Thyroid gland (tissue), 4 donors: ENCODE measurements at regions not wholly inside any gene's neighbourhood (a gene's known extent, or its start where the extent isn't known, plus 50 kb on each side); places are given as distances from the start of the nearest gene placed in this dataset.

Source experiments
- DNase-seq, 2 donors: peaks; one replicate each; pipeline ENCODE4 v3.0.0-alpha.2; 2019
- H3K27ac ChIP-seq, 3 donors: fragments of 200-600 bp; sonication (generic); 1 replicate in 2 of 3; 2 replicates in 1 of 3; pipeline ENCODE4 v1.5.1; 2016 to 2019; ENCODE audit warnings: mild to moderate bottlenecking in 1 of 3, moderate library complexity in 1 of 3
- H3K27me3 ChIP-seq: fragments of 200-600 bp; sonication (generic); one replicate; pipeline ENCODE4 v1.5.1; 2019
- H3K36me3 ChIP-seq, 2 donors: fragments of 200-600 bp; sonication (generic); one replicate each; pipeline ENCODE4 v1.5.1; 2016 to 2019
- H3K4me1 ChIP-seq, 2 donors: fragments of 200-600 bp; sonication (generic); one replicate each; pipeline ENCODE4 v1.5.1; 2017 to 2019
- H3K4me3 ChIP-seq, 3 donors: fragments of 200-600 bp; sonication (generic); replicated peaks in 1 of 3; 1 replicate in 2 of 3; 2 replicates in 1 of 3; pipeline ENCODE4 v1.5.1; 2016; ENCODE audit warnings: mild to moderate bottlenecking in 1 of 3
- H3K9me3 ChIP-seq: fragments of 200-600 bp; sonication (generic); one replicate; pipeline ENCODE4 v1.5.1; 2017
- POLR2A ChIP-seq, 2 donors: fragments of 450-650 bp; IDR thresholded peaks; one replicate each; pipeline ENCODE4 v1.6.1; 2017; ENCODE audit warnings: antibody characterized with exemption in 2 of 2, mild to moderate bottlenecking in 2 of 2, moderate library complexity in 1 of 2
- WGBS, 2 donors: methylation state at CpG; one replicate each; pipeline ENCODE4 v1.1.5; 2017; 5-methylcytosine and 5-hydroxymethylcytosine counted together
- intact Hi-C: fragments of 100-400 bp; cut with DNase I; formaldehyde crosslinking; loops from one replicate; pipeline ENCODE4 v1.15.1; 2023
- TF ChIP-seq, protein P1 (sequence below), 6 experiments: fragments of 200-600 bp in 3 of 6; fragments of 450-650 bp in 3 of 6; sonication (generic) in 3 of 6; IDR thresholded peaks; one replicate each; pipeline ENCODE4 v1.5.1; 2016 to 2019; ENCODE audit warnings: antibody characterized with exemption in 6 of 6, mild to moderate bottlenecking in 2 of 6, inconsistent platforms in 1 of 6, moderate library complexity in 1 of 6

DNA sequence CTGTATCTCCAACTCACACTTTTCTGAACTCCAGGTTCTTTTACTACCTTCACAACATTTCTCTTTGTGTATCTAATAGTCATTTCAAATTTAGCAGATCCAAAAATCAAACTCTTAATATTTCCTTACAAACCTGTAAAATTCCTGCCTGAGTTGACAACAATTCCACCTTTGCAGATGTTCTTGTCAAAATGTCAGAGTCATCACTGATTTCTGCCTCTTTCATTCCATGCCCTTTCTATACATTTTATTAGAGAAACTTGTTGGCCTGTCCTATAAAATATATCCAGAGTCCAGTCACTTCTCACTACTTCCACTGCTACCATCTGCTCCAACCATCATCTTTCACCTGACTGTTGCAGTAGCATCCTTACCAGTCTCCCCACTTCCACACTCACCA is 119.7 kb downstream of the CAPZA3 start:
- no peak for DNase-seq
- no peak for TF ChIP-seq POLR2A (IDR thresholded peaks at IDR 0.05)
- TF ChIP-seq, protein P1, sequence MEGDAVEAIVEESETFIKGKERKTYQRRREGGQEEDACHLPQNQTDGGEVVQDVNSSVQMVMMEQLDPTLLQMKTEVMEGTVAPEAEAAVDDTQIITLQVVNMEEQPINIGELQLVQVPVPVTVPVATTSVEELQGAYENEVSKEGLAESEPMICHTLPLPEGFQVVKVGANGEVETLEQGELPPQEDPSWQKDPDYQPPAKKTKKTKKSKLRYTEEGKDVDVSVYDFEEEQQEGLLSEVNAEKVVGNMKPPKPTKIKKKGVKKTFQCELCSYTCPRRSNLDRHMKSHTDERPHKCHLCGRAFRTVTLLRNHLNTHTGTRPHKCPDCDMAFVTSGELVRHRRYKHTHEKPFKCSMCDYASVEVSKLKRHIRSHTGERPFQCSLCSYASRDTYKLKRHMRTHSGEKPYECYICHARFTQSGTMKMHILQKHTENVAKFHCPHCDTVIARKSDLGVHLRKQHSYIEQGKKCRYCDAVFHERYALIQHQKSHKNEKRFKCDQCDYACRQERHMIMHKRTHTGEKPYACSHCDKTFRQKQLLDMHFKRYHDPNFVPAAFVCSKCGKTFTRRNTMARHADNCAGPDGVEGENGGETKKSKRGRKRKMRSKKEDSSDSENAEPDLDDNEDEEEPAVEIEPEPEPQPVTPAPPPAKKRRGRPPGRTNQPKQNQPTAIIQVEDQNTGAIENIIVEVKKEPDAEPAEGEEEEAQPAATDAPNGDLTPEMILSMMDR (IDR thresholded peaks at IDR 0.05), result no peak
- no peak overlapping the region for H3K27ac ChIP-seq
- intact Hi-C loops, result no loop called here
- no peaks in the 10 kb centered on the region for H3K27me3 ChIP-seq
- H3K4me1 ChIP-seq, result no peaks in the 10 kb centered on the region
- H3K9me3 ChIP-seq, result no peaks in the 10 kb centered on the region
- H3K4me3 ChIP-seq, result no peak overlapping the region
- no peaks in the 10 kb centered on the region for H3K36me3 ChIP-seq

DNA sequence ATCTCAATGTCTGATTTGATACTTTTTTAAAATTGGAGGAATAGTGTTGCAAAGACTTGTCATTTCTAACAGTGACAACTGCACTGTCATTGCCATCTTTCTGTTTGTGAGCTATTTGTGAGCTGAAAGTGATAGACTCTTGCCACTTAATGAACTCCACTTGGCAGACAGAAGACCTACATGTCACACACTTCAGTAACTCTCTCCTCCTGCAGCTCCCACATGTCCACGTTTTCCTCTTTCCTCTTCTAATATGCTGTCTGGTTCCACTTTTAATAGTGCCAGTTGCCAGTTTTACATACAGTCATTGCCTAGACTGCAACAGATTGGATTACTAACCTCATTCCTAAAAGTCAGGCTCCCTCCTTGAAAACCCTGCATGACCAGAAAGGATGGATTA is 121.5 kb downstream of the CAPZA3 start:
- TF ChIP-seq, protein P1 (IDR thresholded peaks at IDR 0.05), result no peak
- no peak for TF ChIP-seq POLR2A (IDR thresholded peaks at IDR 0.05)
- intact Hi-C loops, result no loop called here

DNA sequence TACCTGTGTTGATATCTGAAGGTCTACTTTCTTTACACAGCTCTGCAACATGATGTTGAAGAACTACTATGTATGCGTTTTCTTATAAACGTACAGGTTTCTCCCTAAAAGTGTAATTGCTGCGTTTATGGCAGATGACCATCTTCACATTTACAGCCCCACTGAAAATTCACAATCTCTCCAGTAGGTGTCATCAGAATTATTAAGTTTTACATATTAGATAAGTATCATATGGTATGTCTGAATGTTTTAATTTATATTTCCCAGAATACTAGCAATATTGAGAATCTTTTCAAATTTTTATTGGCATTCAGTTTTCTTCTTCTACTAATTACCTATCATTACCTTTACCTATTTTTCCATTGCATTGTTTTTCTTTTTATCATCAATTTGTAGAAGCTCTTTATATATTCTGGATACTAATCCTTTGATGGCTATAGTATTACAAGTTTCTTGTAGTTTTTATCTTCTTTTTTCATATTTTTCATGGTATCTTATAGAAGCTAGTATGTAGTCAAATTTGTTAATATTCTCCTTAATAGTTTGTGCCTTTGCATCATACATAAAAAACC is 123.5 kb downstream of the CAPZA3 start:
- no peak overlapping the region for H3K4me3 ChIP-seq
- no peaks in the 10 kb centered on the region for H3K27me3 ChIP-seq
- no peak overlapping the region for H3K27ac ChIP-seq
- intact Hi-C loops, result no loop called here
- no peaks in the 10 kb centered on the region for H3K9me3 ChIP-seq
- TF ChIP-seq, protein P1 (IDR thresholded peaks at IDR 0.05), result peak; percentile 10 to 42 (median 26)
- TF ChIP-seq POLR2A (IDR thresholded peaks at IDR 0.05), result no peak
- H3K4me1 ChIP-seq, result no peaks in the 10 kb centered on the region
- WGBS, 2 donors, result 77 to 84% methylated on average over 3 of the region's 3 CpGs
- DNase-seq, result no peak
- H3K36me3 ChIP-seq, result no peaks in the 10 kb centered on the region

More for the DNA sequence above, 121.5 kb downstream of the CAPZA3 start:
- H3K9me3 ChIP-seq, result no peaks in the 10 kb centered on the region
- WGBS, 2 donors, result 16 to 20% methylated on average over 1 of the region's 1 CpG
- H3K4me3 ChIP-seq, result no peak overlapping the region
- H3K4me1 ChIP-seq, result no peaks in the 10 kb centered on the region
- no peak overlapping the region for H3K27ac ChIP-seq
- DNase-seq, result no peak
- H3K36me3 ChIP-seq, result no peaks in the 10 kb centered on the region
- H3K27me3 ChIP-seq, result no peaks in the 10 kb centered on the region

DNA sequence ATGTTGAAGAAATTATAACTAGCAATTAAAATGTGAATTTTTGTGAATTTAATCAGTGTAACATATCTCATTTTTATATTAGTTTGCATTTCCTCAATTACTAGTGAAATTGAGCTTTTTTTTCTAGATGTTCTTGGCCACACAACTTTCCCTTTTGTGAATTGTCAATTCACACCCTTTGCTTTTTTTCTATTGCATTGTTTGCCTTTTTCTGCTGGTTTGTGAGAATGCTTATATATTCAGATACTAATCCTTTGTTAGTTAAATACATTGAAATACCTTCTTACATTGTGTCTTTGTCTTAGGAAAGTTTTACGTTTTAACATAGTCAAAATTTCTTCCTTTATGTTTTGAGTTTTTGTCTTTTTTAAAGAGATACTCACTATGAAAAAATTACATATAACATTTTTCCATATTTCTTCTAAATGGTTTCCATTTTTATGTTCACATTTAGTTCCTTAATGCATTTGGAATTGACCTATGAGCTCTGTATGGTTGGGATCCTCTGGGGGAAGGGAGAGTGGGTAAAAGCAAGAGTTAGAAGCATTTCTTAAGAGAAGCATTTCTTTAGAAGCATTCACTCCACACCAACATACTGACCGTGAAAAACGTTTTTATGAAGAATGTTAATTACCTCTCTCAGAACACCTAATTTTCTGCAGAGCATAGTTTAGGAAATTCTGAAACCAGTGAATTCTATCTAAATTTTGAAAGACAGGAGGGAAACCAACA is 126.0 kb downstream of the CAPZA3 start:
- 75 to 85% methylated on average over 3 of the region's 3 CpGs for WGBS, 2 donors
- Histone ChIP-seq H3K36me3 (no peaks in the 10 kb centered on the region), H3K4me3 (no peak overlapping the region), H3K4me1 (no peaks in the 10 kb centered on the region), H3K27ac (no peak overlapping the region), H3K9me3 (no peaks in the 10 kb centered on the region), H3K27me3 (no peaks in the 10 kb centered on the region)
- TF ChIP-seq, protein P1 (IDR thresholded peaks at IDR 0.05), result no peak
- no peak for TF ChIP-seq POLR2A (IDR thresholded peaks at IDR 0.05)
- intact Hi-C loops, result no loop called here
- no peak for DNase-seq

DNA sequence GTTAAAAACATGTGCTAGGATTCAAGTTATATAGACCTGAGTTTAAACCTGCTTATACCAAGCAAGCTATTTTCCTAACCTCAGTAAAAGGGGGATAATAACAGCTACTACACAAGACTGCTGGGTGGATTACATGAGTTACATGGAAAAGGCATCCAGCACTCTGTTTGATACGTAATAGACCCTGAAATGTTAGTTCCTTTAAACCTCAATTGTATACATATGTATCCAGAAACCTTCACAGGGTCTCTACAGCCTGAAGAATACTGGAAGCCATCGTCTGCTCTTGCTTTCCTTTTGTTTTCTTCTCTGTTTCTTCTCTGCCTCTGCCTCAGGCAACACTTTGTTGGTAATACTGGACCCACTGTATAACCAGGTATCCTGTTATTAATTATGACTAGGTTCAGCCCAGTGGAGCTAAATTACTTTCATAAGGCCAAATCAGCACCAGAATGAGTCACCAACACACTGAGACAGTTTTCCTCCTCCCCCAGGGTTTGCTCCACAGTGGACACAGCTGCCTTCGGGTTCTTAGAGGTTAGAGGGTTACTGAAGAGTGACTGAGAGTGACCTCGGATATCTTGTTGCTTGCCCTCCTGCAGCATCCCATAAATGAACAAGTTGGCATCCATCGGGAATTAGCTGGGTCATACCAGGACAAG is 127.1 kb downstream of the CAPZA3 start:
- no peak overlapping the region for H3K27ac ChIP-seq
- no peaks in the 10 kb centered on the region for H3K27me3 ChIP-seq
- no peaks in the 10 kb centered on the region for H3K36me3 ChIP-seq
- no peaks in the 10 kb centered on the region for H3K4me1 ChIP-seq
- no peaks in the 10 kb centered on the region for H3K9me3 ChIP-seq
- TF ChIP-seq POLR2A (IDR thresholded peaks at IDR 0.05), result no peak
- TF ChIP-seq, protein P1 (IDR thresholded peaks at IDR 0.05), result no peak
- H3K4me3 ChIP-seq, result no peak overlapping the region
- intact Hi-C loops, result no loop called here
- DNase-seq, result no peak
- WGBS, 2 donors, result 54 to 66% methylated on average over 5 of the region's 5 CpGs
